ENCODE measurements at regions not wholly inside any gene's neighbourhood (a gene's known extent, or its start where the extent isn't known, plus 50 kb on each side); places are given as distances from the start of the nearest gene placed in this dataset.

GRCh38 chr5:58133631-58134296, 326.1 kb downstream of the PLK2 start:
- peak; percentile 72 for DNase-seq (ENCODE audit: low read depth)
- no peak for TF ChIP-seq CTCF (conservative IDR thresholded peaks at IDR 0.05; ENCODE audit: low read depth, low read length)
- no peak overlapping the region for H3K4me3 ChIP-seq (ENCODE audit: low read depth, low read length)

GRCh38 chr5:58133216-58133615, 326.7 kb downstream of the PLK2 start:
- TF ChIP-seq CTCF (conservative IDR thresholded peaks at IDR 0.05; ENCODE audit: low read depth, low read length), result no peak
- H3K4me3 ChIP-seq (ENCODE audit: low read depth, low read length), result no peak overlapping the region
- no peak for DNase-seq (ENCODE audit: low read depth)

GRCh38 chr5:58127255-58128220, 332.3 kb downstream of the PLK2 start:
- TF ChIP-seq CTCF (conservative IDR thresholded peaks at IDR 0.05; ENCODE audit: low read depth, low read length), result no peak
- DNase-seq (ENCODE audit: low read depth), result peak; percentile 33
- no peak overlapping the region for H3K4me3 ChIP-seq (ENCODE audit: low read depth, low read length)

- H3K4me3 ChIP-seq (ENCODE audit: low read depth, low read length), result no peak overlapping the region
- no peak for TF ChIP-seq CTCF (conservative IDR thresholded peaks at IDR 0.05; ENCODE audit: low read depth, low read length)
- DNase-seq (ENCODE audit: low read depth), result no peak
Measured at GRCh38 chr5:58123501-58123900, 336.4 kb downstream of the PLK2 start.

- no peak overlapping the region for H3K4me3 ChIP-seq (ENCODE audit: low read depth, low read length)
- no peak for DNase-seq (ENCODE audit: low read depth)
- no peak for TF ChIP-seq CTCF (conservative IDR thresholded peaks at IDR 0.05; ENCODE audit: low read depth, low read length)
Measured at GRCh38 chr5:58122848-58123392, 337.0 kb downstream of the PLK2 start.

GRCh38 chr5:58122157-58122556, 337.7 kb downstream of the PLK2 start:
- DNase-seq (ENCODE audit: low read depth), result no peak
- no peak overlapping the region for H3K4me3 ChIP-seq (ENCODE audit: low read depth, low read length)
- TF ChIP-seq CTCF (conservative IDR thresholded peaks at IDR 0.05; ENCODE audit: low read depth, low read length), result no peak
